Activated naive CD4-positive, alpha-beta T cell treated with Interleukin-2 at 50 U/mL for 16 hours (primary cell): ENCODE measurements at regions not wholly inside any gene's neighbourhood (a gene's known extent, or its start where the extent isn't known, plus 50 kb on each side); places are given as distances from the start of the nearest gene placed in this dataset.

Experiments
- DNase-seq: peaks from one replicate; pipeline ENCODE4 v3.0.0-alpha.2; 2020

DNA sequence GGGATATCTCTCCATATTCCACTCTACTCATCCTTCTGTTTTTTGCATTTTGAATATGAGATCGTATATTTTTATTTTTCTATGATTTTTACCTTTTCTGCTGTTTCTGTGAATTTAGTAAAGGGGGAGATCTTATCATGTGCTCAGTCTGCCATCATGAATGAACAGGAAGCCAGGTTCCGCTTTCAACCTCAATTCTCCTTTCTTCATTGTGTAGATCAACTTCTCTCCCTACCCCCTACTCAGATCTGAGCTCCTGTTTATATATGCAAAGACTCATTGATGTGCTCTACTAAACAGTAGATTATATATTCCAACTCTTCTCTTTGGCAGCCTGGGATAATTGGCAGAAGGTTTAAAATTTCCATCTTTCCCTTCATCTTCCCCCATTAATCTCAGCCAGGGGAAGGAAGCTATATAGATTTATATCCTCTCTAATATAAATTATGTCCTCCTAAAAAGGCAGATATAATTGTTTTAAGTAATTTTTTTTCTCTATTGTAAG, 336.7 kb upstream of the PLET1 start:
- no peak for DNase-seq

DNA sequence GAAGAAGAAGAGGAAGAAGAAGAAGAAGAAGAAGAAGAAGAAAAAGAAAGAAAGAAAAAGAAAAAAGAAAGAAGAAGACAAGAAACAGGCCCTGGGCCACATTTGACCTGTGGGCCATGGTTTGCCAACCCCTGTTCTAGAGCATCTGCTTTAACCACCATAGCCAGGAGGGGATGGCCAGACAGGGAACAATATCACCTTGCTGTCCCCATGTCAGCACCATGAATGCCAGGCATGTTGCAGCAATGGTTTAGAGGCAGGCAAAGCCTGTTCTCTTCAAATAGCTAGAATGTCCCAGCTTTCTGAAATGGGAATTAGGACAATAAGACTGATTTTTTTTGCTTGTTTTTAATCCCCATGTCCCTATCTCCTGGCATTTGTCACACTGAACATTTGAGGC, 338.6 kb upstream of the PLET1 start:
- DNase-seq, result no peak

DNA sequence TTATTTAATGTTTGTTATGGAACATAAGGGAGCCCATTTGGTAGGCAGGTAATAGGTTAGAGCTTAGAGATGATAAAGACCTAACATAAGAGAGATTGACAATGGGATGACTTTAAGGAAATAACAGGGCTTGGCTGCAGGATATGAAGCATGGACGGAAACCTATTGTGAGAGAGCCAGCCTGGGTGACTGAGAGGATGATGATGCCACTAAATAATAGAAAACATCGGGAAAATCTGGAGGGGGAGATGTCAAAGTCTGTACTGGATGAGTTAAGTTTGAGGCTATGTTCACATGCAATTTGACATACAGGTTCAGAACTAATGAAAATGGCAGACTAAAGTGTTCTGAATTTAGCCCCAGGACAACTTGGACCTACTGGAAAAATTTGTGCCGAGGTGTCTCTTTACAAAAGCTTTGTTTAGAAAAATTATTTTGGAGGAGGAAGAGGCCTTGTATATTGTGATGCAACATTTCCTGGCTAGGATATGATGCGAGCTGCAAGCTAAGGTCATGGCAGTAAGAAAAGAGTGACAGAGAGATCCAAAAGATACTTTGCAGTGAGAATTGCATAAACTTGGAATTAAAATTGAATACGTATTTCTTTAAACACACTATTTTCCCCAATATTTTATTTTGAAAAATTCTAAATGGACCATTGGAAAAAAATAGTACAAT, 339.3 kb upstream of the PLET1 start:
- no peak for DNase-seq

DNA sequence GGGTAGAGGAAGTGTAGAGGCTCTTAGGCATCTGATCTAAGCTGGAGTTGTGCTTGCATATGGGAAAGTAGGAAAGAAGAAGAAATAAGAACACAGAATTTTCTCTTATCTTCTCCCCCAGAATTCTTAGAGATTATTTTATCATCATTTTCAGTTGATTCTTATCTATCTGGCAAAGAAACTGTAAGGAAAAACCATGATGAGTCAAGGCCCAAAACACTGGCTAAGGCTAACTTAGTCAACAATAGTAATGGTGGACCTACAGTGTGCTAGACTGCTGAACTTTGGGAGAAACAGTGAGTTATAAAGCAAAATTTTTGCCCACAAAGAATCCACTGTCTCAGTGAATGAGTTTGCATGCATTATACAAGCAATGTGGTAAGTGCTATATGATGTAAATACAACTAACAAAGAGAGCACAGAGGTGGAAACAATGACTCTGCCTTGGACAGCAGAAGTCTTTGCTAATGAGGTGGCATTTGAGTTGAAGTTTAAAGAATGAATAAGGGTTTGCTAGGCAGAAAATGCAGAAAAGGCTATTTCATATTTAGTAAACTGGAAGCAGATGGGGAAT, 344.5 kb upstream of the PLET1 start:
- no peak for DNase-seq

DNA sequence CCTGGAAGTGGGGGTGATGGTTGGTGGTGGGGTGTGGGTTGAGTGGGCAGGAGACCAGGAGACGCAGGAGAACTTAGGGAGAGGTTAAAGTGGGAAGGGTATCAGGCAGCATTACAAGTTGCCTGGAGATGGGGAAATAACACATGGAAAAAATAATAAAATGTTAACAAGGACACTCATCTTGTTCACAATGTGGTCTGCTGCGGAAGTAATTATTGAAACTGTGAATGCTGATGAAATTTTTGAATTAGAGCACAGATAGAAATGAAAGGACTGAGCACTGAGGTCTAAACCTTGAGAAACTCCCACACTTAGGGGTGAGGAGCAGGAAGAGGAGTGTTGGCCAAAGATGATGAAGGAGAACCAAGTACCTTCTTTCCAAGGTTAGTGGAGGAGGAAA, 346.0 kb upstream of the PLET1 start:
- DNase-seq, result no peak

DNA sequence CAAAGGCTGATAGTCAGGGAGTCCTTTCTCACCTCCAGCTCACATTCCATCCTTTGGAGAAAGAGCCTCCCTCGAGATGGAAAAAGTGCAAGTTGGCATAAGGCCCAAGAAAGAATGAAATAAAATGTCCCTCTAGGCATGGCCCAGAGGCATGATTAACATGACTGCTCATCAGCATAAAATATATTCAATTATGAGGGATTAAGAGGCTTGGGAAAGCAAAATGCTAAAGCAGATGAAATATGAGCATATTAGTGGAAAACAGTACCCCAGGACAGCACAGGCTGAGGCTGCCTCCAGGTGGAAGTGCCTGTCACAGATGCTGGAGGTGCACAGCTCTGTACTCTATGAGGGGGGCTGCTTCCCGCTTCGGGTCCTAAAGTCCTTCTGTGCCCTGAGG, 347.8 kb upstream of the PLET1 start:
- DNase-seq, result no peak

DNA sequence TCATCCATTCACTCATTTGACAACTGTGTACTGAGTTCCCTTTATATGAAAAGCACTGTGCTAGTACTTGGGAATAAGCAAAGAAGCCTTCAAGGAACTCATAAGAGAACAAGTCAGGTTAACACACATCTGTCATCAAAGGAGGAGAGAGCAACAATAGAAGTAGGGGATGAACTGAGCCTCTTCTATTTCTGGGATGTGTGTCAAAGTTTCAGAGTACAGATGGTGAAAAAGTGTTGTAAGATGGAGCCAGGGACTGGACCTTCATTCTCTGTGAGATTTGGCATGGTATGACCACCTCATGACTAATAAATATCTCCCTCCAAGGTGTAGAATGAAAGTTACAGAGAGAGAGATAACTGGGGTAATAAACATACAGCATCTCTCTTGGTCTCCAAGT, 349.8 kb upstream of the PLET1 start:
- no peak for DNase-seq

DNA sequence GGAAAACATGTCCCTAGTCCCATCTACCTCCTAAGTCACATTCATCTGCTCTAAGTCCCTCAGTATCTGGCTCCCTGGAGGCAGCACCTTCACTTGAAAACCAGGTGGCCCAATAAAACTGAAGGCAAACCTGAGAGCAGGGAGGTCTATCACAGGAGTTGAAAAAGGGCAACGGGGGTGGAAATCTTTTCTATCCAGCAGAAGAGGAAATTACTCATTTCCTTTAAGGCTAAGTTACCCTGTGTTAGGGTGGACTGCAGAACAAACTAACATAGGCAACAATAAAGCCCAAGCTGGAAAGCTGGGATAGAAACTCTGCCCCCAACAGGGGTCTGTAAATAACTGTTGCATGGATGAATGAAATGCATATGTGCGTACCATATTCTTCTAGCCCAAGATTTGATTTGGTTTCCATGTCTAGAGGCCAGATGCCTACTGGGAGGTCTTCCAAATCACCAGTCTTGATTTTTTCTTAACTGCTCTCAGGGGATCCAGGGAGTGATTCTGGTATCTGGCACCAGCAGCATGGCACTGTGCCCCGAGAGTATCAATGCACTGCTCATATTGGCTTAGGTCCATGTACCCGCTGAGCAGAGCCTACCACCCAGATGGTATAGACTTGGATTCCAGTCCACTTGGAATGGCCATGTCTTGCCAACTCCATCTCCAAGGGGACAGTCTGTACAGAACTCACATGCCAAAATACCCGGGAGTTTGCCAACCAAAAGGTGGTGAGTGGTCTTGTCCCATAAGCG, 350.0 kb upstream of the NCAM1 start:
- no peak for DNase-seq

DNA sequence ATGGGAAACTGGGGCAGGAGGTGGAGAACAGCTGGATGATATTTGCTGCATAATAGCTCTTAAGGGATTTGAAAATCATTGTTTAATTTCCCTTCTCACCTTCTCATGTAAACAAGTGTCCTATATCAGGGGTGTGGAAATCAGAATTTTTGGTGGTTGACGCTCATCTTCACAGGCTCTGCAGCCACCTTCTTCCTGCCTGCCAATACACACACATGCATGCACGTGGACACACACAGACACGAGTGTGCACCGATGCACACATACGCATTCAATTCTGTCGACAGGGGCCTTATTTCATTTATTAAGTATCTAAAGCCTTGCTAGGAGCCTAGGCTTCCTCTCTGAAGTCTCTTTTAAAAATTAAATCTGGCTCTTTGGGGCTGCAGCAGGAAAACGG, 349.4 kb upstream of the NCAM1 start:
- DNase-seq, result no peak

DNA sequence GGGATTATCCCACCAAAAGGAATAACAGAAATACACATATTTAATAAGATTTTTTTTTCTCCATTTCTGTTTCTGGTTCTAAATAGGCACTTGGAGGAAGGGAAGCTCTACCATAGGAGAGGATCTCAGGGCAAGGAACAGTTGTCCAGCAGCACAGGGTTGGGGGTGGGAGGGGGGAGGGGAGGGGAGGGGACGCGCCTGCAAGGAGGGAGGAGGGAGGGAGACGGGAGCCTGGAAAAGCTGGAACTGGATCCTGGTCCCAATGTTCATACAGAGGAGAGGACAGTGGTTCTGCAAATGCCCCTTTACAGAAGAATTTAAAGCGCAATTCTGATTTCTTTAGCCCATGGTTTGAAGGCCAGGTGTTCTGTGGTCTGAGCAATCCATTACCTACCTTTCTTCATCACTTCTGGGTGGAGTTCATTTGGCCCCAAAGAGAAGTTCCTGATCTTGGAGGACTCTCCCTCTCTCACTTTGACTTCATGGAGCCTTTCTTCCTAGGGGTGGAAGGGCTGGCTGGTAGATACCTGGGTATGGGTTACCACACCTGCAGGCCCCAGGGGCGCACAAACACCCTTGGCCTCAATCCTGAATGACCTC, 348.9 kb upstream of the NCAM1 start:
- DNase-seq, result no peak

DNA sequence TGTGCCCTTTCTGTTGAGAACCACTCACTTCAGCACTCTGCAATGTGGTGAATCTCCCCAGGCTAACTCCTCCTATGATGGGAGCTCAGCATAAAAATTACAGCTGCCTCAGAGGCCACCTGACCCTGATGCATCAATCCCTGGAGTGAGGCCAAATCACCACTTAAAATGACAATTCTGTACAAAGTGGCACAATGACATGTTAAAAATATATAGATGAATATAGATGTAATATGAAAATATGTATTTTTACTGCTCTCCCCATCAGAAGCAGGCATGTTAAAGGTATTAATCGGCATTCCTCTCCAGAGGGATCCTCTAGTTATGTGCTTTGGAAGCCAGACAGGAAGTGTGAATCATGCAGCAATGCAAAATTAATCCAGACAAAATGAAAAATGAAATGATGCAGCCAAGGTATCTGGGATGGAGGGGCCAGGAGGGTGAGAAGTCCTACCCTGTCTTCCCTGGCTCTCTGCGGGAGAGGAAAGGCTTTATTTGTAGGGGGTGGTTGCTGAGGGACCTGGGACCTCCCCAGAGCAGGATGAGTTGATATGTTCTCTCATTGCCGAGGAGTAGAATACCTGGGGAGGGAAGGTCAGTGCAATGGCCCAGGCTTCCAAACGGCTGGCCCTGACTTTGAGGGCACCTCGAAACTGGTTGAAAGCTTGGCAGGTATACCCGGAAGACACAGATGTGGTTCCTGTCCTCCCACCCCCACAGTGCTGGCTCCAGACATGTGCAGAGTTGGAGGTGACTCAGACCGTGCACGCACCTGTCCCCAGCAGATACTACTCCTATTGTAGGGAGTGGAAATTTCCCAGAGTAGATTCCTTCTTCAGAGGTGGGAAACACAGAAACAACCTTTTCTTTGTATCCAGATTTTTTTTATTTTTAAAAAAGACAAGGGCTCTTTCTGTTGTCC, 347.9 kb upstream of the NCAM1 start:
- DNase-seq, result no peak

DNA sequence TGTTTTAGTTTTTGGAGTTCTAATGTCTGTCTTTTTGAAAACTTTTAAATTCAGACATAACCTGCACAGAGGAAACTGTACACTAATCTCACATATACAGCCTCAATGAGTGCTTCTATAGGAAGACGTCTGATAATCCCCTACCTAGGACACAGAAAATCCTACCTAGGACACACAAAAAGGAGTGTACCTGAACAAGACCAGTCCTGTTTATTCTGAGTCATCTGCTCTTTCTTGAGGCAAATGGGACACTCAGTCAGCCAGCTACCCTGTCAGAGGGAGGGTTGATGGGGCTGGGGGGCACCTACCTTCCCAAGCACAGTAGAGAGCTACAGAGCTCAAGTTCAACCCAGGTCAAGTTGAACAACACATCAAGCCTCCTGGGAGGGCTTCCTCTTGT, 346.6 kb upstream of the NCAM1 start:
- DNase-seq, result no peak

DNA sequence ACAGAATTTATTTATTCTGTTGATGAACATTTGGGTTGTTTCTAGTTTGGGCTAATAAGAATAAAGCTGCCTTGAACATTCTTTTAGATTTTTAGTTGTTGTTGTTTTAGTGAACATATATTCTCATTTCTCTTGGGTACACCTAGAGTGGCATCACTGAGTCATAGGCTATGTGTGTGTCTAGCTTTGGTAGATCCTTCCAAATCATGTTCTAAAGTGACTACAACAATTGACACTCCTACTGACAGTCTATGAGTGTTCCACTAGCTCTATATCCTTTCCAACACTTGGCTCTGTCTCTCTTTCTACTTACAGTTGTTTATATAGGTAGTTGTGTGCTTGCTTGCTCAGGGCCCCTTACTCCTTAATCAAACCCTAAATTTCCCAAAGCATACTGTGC, 346.0 kb upstream of the NCAM1 start:
- no peak for DNase-seq

DNA sequence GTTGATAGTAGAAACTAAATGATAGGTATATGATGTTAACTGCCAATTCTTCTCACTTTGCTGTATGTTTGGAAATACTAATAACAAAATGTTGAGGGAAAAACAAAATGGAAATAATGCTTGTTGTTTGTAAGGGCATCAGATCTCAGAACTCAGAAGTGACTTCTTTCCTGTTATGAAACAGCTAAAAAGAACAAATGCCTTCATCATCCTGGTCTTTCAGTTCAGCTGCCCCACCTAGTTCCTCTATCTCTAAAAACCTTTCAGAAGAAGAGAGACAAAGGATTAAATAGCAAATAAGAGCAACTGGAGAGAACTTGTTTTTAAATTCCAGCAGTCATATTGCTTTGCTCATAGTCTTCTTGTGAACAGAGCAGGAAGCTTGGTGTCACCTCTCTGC, 345.3 kb upstream of the NCAM1 start:
- DNase-seq, result no peak

DNA sequence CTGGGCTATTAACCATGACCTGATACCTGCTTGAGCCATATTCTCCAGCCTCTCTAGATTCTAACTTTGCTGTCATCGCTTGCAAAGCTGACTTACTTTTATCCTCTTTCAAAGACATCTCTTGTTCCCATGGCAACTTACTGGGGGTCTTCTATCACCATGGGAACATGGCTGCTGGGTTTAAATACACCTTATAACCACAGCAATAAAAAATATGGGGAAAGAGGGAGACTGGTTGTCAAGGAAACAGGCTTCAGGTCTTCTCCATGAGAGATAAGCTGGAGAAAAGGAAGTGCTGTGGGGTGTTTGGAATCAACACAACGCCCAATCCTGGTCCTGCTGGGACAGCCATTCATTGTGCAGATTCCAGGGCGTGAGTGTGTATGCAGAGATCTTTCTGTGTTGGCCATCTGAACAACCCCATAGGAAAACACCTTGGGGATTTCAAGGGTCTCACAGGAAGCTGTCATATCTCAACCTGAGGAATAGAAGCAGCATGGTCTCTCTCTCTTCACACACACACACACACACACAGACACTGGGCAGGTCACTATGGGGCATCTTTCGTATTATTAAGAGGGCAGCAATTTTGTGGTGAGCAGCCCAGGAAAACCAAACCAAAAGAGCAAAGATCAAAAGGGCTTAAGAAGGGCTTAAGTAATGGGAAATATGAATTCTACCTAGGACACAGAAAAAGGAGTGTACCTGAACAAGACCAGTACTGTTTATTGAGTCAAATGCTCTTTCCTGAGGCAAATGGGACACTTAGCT, 344.7 kb upstream of the NCAM1 start:
- DNase-seq, result no peak

DNA sequence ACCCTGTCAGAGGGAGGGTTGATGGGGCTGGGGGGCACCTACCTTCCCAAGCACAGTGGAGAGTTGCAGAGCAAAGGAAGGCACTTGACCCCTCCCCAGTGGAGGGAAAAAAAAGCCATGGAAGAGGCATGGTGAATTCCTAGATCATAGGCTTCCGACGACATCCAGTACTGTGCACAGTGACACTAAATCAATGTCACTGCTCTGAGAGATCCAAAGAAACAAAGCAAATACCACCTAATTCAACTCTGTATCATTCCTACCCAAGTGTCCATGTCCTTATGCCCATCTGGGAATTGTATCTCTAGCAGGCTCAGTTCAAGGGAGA, 344.2 kb upstream of the NCAM1 start:
- no peak for DNase-seq

DNA sequence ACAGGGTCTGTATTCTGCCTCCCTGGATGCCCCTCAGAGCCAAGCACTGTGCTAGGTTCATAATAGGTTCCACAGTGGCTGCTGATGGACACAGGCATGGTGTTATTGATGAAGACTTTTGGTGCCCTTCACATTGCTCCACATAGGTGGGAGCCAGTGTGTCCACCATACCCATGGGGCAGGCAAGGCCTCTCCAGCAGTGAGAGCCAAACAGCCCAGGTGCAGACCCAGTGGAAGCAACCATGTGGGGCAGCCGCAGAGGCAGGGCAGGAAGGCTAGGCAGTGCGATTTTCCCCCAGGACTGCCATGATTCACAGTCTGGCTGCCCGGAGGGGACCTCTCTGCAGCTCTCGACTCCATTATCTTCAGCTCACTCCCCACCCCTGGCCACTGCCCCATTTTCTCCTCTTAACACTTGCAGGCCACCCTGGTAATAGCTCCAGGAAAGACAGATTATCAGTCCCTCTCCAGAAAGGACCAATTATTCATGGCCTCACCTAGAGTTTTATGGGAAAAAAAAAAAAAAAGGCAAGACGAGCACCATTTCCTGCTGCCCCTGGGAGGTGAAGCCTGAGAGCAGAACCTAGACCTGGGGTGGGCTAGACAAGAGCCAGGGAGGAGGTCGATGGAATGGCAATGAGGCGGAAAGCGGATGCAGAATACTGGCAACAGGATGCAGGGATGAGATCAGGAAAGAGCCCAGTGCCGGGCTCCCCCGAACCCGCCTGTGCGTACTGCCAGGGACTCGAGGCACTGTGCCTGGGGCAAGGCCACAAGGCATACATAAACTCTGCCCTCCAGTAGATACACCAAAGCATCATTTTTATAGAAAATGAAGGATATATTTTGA, 343.0 kb upstream of the NCAM1 start:
- DNase-seq, result no peak

DNA sequence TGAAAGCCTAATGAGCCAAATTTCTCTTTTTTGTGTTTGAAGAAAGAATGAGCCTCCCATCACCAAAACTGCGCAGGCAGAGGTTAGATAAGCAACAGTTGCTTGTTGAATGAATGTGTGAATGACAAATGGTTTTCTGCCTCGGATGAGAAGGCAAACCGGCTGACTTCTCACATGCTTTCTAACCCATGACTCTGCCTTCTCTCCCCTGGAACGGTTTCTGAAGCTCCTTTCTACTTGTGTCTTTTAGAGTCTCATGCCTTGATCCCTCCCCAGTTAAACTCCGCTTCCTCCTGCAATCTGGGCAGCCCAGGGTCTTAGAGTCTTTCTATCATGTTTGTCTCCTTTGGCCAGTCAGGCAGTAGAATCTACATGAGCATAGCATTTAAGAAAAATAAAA, 342.1 kb upstream of the NCAM1 start:
- DNase-seq, result no peak

DNA sequence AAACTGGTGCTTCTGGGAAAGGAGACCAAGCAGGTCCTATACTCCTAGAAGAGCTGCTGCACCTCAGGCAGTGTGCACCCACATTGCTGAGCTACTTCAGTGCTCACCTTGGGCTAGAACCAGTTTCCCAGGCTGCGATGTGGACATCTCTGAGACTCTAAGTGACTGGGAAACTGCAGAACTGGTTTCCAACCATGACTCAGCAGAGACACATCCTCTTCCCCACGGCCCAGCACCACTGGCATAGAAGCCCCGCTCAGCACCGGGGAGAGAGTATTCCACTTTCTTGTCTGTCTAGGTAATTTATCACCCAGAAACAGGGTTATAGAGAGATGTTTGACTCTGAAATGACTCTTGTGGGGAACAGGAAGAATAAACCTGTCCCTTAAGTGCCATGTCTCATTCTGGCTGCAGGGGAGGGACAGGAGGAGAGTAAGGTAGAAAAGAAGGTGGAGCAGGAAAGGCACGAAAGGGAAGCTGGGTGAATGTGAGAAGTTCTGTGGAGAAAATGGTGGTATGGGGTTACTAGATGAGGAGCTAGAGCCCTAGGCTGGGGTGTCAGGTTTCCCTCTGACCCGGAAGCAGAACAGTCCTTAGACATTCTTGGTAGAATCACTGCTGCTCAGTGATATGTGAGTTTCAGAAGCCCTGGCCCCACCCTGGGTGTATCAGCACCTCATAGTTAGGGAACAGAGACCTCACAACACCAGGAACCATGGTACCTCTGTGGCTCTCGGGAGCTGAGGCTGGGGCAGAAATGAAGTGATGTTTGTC, 340.4 kb upstream of the NCAM1 start:
- no peak for DNase-seq

DNA sequence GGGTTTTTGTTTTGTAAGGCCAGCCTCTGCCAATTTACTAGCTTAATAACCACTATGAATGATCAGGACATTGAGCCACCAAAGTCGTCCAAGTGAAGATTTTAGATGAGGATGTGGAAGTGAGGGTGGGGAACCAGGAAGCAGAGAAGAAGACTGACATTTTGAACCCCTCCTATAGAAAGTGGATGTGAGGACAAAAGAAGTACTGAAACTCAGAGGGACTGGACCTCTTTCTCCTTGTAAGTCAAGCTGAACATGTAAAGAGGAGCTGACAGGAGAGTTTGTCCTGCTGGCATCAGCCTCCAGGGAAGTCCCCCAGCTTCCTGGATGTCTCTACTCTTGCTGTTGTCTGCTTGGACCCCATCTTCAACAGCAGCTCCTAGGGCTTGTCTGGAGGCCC, 338.2 kb upstream of the NCAM1 start:
- no peak for DNase-seq
